HCT116 (cell line): ENCODE measurements at regions not wholly inside any gene's neighbourhood (a gene's known extent, or its start where the extent isn't known, plus 50 kb on each side); places are given as distances from the start of the nearest gene placed in this dataset.

Experiments
- ATAC-seq: fragments of 200-7000 bp; cut with Tn5 transposase; 2 replicates; pipeline ENCODE4 v1.9.1; 2020; ENCODE audit warnings: mild to moderate bottlenecking, moderate library complexity
- BruUV-seq: library from RNA; stranded (reverse); fragments of 400-500 nt; replicated peaks from 2 replicates; lab custom pipeline; 2021; lab: Mats Ljungman, UMichigan
- CTCF ChIA-PET: fragments of 300-600 bp; sonication (Branson Sonifier 250); formaldehyde crosslinking; loops from one replicate; lab custom pipeline; 2021; ENCODE audit warnings: antibody characterized with exemption; lab: Charles Lee
- POLR2A ChIA-PET: fragments of 300-600, 350-600 bp; sonication (Branson Sonifier 250); formaldehyde crosslinking; loops from one replicate; lab custom pipeline; 2021; ENCODE audit warnings: antibody characterized with exemption; lab: Charles Lee
- RAD21 ChIA-PET, 2 experiments: fragments of 300-600 bp; sonication (Branson Sonifier 250); formaldehyde crosslinking; loops; one replicate each; lab custom pipeline; 2023; ENCODE audit warnings: low total read pairs in 2 of 2; ENCODE audit not compliant: uncharacterized antibody in 2 of 2, unreplicated experiment in 2 of 2, low non-redundant PET in 1 of 2; lab: Charles Lee
- DNase-seq: peaks from one replicate; pipeline ENCODE4 v3.0.0-alpha.2; 2010; ENCODE audit warnings: low read depth, low spot score
- H2AFZ ChIP-seq: fragments of 200-600 bp; shearing (Covaris generic), sonication (generic); 2 replicates; pipeline ENCODE4 v1.6.1; 2017; ENCODE audit warnings: low read depth, mixed run types, mixed read lengths, antibody characterized with exemption, low read length; ENCODE audit not compliant: poor library complexity, severe bottlenecking
- H3K27ac ChIP-seq: 2 replicates; pipeline ENCODE4 v1.5.1; 2012; ENCODE audit warnings: low read depth, low read length
- H3K27me3 ChIP-seq: fragments of 200-600 bp; sonication (generic); 2 replicates; pipeline ENCODE4 v1.6.1; 2016; ENCODE audit warnings: mixed run types, low read length, mixed read lengths; ENCODE audit not compliant: insufficient read depth
- H3K36me3 ChIP-seq, 2 experiments: fragments of 200-500 bp in 1 of 2; fragments of 200-600 bp in 1 of 2; sonication (Bioruptor generic) in 1 of 2; sonication (generic) in 1 of 2; 2 replicates each; pipeline versions ENCODE4 v1.5.1 to v1.6.1; 2014 to 2016; ENCODE audit warnings: low read length in 2 of 2, inconsistent platforms in 1 of 2, mixed read lengths in 1 of 2, mixed run types in 1 of 2; ENCODE audit not compliant: insufficient read depth in 2 of 2, control insufficient read depth in 1 of 2
- H3K4me1 ChIP-seq, 2 experiments: fragments of 200-600 bp in 1 of 2; sonication (generic) in 1 of 2; 2 replicates each; pipeline versions ENCODE4 v1.5.1 to v1.6.1; 2012 to 2017; ENCODE audit warnings: low read length in 2 of 2, inconsistent platforms in 1 of 2, mild to moderate bottlenecking in 1 of 2, mixed read lengths in 1 of 2, mixed run types in 1 of 2, moderate library complexity in 1 of 2; ENCODE audit not compliant: insufficient read depth in 2 of 2, control insufficient read depth in 1 of 2
- H3K4me2 ChIP-seq: fragments of 200-600 bp; sonication (generic); 2 replicates; pipeline ENCODE4 v1.6.1; 2017; ENCODE audit warnings: mixed run types, low read length, mixed read lengths
- H3K4me3 ChIP-seq, 2 experiments: fragments of 200-600 bp in 1 of 2; sonication (generic) in 1 of 2; replicated peaks in 1 of 2; 2 replicates each; pipeline ENCODE4 v1.5.1; 2011 to 2016; ENCODE audit warnings: low read length in 2 of 2, control low read depth in 1 of 2, low read depth in 1 of 2, mild to moderate bottlenecking in 1 of 2, mixed read lengths in 1 of 2, mixed run types in 1 of 2
- H3K79me2 ChIP-seq: fragments of 200-600 bp; sonication (generic); 2 replicates; pipeline ENCODE4 v1.6.1; 2017; ENCODE audit warnings: mild to moderate bottlenecking, mixed run types, low read length, moderate library complexity, mixed read lengths; ENCODE audit not compliant: insufficient read depth
- H3K9ac ChIP-seq: fragments of 200-600 bp; sonication (generic); 2 replicates; pipeline ENCODE4 v1.6.1; 2016; ENCODE audit warnings: low read length, mixed read lengths
- H3K9me2 ChIP-seq: fragments of 200-600 bp; sonication (generic), shearing (Covaris generic); 2 replicates; pipeline ENCODE4 v1.6.1; 2017; ENCODE audit warnings: mixed run types, mild to moderate bottlenecking, moderate library complexity; ENCODE audit not compliant: insufficient read depth
- H3K9me3 ChIP-seq, 2 experiments: fragments of 200-500 bp in 1 of 2; fragments of 200-600 bp in 1 of 2; sonication (Bioruptor generic) in 1 of 2; sonication (generic) in 1 of 2; 2 replicates each; pipeline ENCODE4 v1.6.1; 2014 to 2017; ENCODE audit warnings: low read length in 2 of 2, mixed read lengths in 2 of 2, inconsistent platforms in 1 of 2, low read depth in 1 of 2, mild to moderate bottlenecking in 1 of 2, mixed run types in 1 of 2, moderate library complexity in 1 of 2; ENCODE audit not compliant: control insufficient read depth in 1 of 2, insufficient read depth in 1 of 2
- H4K20me1 ChIP-seq: fragments of 200-600 bp; sonication (generic), shearing (Covaris generic); 2 replicates; pipeline ENCODE4 v1.6.1; 2017; ENCODE audit warnings: mixed run types, mild to moderate bottlenecking, moderate library complexity; ENCODE audit not compliant: insufficient read depth
- EGR1 ChIP-seq: IDR thresholded peaks from 2 replicates; pipeline ENCODE4 v1.6.1; 2012; ENCODE audit warnings: low read depth
- ELF1 ChIP-seq: IDR thresholded peaks from 2 replicates; pipeline ENCODE4 v1.6.1; 2012; ENCODE audit warnings: low read depth, borderline replicate concordance
- EZH2 ChIP-seq: fragments of 200-600 bp; sonication (generic); IDR thresholded peaks from 2 replicates; pipeline ENCODE4 v1.6.1; 2017; ENCODE audit warnings: antibody characterized with exemption, mixed run types
- FOSL1 ChIP-seq: IDR thresholded peaks from 2 replicates; pipeline ENCODE4 v1.6.1; 2012; ENCODE audit warnings: low read depth
- JUND ChIP-seq: IDR thresholded peaks from 2 replicates; pipeline ENCODE4 v1.6.1; 2012
- POLR2A ChIP-seq: IDR thresholded peaks from 2 replicates; pipeline ENCODE4 v1.7.0; 2011; ENCODE audit warnings: borderline replicate concordance; ENCODE audit not compliant: insufficient read depth, insufficient read length; ENCODE audit errors: extremely low read depth
- SIN3A ChIP-seq: IDR thresholded peaks from 2 replicates; pipeline ENCODE4 v1.6.1; 2012; ENCODE audit warnings: low read depth
- SP1 ChIP-seq: IDR thresholded peaks from 2 replicates; pipeline ENCODE4 v1.6.1; 2012; ENCODE audit warnings: low read depth
- SRF ChIP-seq: IDR thresholded peaks from 2 replicates; pipeline ENCODE4 v1.6.1; 2012; ENCODE audit warnings: low read depth
- ZBTB33 ChIP-seq: IDR thresholded peaks from 2 replicates; pipeline ENCODE4 v1.6.1; 2011; ENCODE audit warnings: mild to moderate bottlenecking, low read length, moderate library complexity; ENCODE audit not compliant: insufficient replicate concordance; ENCODE audit errors: extremely low read depth
- ZNF274 ChIP-seq: fragments of 200-500 bp; sonication (Bioruptor generic); IDR thresholded peaks from 2 replicates; pipeline ENCODE4 v1.6.1; 2014; ENCODE audit warnings: mild to moderate bottlenecking, low read depth, low read length, inconsistent platforms
- intact Hi-C: fragments of 100-400 bp; cut with micrococcal nuclease; formaldehyde crosslinking; loops from 2 replicates; pipeline ENCODE4 v1.10.0; 2022
- TF ChIP-seq, protein P1 (sequence below): IDR thresholded peaks from 2 replicates; pipeline ENCODE4 v1.6.1; 2012
- TF ChIP-seq, protein P2 (sequence below): IDR thresholded peaks from 2 replicates; pipeline ENCODE4 v1.6.1; 2012; ENCODE audit warnings: low read depth

GRCh38 chr3:80096909-80097308 is 329.1 kb upstream of the ROBO1 start:
- Histone ChIP-seq H4K20me1 (no peaks in the 10 kb centered on the region), H2AFZ (no peak overlapping the region), H3K36me3 (no peaks in the 10 kb centered on the region), H3K4me3 (no peak overlapping the region), H3K9ac (no peak overlapping the region), H3K27me3 (no peaks in the 10 kb centered on the region), H3K27ac (no peak overlapping the region), H3K4me2 (no peak overlapping the region), H3K9me3 (peaks cover 10 to 27% of the 10 kb centered on the region in 2 experiments; a peak in 3 of 4 replicates), H3K9me2 (no peaks in the 10 kb centered on the region), H3K4me1 (no peaks in the 10 kb centered on the region), H3K79me2 (no peaks in the 10 kb centered on the region)
- TF ChIP-seq POLR2A (no peak), EGR1 (no peak), EZH2 (no peak), FOSL1 (no peak), ZBTB33 (no peak), SP1 (no peak), ELF1 (no peak), ZNF274 (no peak), JUND (no peak), SRF (no peak), SIN3A (no peak)
- TF ChIP-seq, protein P1, sequence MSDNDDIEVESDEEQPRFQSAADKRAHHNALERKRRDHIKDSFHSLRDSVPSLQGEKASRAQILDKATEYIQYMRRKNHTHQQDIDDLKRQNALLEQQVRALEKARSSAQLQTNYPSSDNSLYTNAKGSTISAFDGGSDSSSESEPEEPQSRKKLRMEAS, result no peak
- TF ChIP-seq, protein P2, sequence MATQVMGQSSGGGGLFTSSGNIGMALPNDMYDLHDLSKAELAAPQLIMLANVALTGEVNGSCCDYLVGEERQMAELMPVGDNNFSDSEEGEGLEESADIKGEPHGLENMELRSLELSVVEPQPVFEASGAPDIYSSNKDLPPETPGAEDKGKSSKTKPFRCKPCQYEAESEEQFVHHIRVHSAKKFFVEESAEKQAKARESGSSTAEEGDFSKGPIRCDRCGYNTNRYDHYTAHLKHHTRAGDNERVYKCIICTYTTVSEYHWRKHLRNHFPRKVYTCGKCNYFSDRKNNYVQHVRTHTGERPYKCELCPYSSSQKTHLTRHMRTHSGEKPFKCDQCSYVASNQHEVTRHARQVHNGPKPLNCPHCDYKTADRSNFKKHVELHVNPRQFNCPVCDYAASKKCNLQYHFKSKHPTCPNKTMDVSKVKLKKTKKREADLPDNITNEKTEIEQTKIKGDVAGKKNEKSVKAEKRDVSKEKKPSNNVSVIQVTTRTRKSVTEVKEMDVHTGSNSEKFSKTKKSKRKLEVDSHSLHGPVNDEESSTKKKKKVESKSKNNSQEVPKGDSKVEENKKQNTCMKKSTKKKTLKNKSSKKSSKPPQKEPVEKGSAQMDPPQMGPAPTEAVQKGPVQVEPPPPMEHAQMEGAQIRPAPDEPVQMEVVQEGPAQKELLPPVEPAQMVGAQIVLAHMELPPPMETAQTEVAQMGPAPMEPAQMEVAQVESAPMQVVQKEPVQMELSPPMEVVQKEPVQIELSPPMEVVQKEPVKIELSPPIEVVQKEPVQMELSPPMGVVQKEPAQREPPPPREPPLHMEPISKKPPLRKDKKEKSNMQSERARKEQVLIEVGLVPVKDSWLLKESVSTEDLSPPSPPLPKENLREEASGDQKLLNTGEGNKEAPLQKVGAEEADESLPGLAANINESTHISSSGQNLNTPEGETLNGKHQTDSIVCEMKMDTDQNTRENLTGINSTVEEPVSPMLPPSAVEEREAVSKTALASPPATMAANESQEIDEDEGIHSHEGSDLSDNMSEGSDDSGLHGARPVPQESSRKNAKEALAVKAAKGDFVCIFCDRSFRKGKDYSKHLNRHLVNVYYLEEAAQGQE, result no peak
- no TSS peak for BruUV-seq
- RAD21 ChIA-PET, result no interaction called here
- DNase-seq, result no peak
- ATAC-seq, result no peak
- POLR2A ChIA-PET, result no interaction called here
- intact Hi-C loops, result no loop called here
- CTCF ChIA-PET, result no interaction called here
